VCaP (cell line): ENCODE measurements at regions not wholly inside any gene's neighbourhood (a gene's known extent, or its start where the extent isn't known, plus 50 kb on each side); places are given as distances from the start of the nearest gene placed in this dataset.
"Not testable (repeated sequence)": the region's sequence is repeated elsewhere in the genome, so short reads cannot be mapped to it uniquely, and the experiment has no call there.

ENCODE experiments used
- H3K27ac ChIP-seq: fragments of 450-650 bp; 2 replicates; pipeline ENCODE4 v1.5.1; 2017

DNA sequence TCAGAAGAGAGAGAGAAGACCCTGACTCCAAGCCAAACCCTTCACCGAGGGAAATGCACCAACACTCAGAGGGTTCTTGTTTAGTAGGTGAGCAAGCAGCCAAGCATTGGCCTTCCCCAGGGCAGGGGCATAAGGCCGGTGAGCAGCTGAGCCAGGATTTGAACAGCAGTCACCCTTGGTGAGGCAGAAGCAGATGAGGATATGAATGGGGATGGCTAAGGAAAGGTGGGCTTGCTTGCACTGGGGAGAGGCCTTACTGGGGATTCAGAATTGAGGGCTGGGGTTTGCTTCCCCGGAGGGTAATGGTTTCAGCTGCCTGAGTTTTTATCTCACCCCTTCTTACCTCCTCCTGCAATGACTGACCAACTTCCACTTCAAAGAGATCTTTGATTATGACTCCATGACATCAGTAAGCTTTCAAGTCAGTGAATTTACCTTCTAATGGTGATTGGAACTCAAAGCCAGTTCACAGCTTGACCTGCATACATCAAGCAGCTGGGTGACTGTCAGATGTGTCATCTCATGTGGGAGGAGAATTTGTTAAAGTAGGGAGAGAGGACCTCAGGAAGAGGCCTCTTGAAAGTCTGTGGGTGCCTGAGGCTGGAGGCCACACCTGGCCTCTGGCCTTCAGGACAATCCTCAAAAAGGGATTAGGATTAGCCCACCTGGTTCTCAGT is 114.5 kb upstream of the PLGLB2 start:
- H3K27ac ChIP-seq, result not testable (repeated sequence)

DNA sequence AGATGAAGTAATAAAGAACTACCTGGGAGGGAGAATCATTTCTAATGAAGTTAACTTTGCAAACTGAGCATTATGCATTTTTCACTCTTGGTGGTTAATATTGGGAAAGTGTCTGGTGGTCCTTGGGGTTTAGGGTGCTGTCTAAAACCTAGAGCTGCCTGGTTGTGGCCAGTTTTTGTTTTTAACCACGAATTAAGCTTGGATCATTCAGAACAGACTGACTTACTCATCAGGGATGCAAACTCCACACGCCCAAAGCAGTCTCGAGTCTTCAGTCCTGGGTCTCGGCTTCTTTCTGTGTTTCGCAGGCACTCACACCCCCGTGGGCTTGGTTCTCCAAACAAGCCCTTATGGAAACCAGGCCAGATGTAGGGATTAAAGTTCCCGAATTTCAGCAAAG is 113.8 kb upstream of the PLGLB2 start:
- H3K27ac ChIP-seq, result not testable (repeated sequence)

DNA sequence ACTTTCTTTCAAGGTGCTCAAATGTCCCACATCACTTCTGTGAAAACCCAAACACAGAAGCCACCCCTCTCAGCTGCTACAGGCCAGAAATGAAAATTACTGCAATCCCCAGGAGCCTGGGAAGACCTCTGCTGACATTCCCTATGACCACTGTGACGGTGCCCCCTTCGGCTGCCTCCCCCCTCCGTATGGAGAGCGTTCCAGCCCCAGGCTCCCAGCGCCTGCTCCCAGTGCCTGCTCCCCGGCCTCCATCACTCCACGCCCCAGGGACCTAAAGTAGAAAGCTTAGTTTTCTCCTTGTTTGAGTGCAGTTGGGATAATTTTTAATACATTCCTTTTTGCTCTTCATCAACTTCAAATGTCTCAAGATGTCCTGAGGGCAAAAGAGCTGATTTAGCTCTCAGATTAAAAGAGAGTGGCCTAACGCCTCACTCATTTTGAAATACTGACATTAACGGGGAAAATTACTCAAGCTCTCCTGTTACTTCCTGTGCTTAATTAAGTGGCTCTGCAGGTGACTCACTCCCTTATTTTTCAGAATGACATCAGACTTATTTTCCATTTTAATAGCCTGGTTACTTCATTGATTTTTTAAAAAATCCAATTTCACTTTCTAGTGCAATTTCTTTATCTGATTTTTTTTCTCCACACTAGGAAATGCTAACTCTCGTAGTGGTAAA is 112.8 kb upstream of the PLGLB2 start:
- H3K27ac ChIP-seq, result not testable (repeated sequence)

DNA sequence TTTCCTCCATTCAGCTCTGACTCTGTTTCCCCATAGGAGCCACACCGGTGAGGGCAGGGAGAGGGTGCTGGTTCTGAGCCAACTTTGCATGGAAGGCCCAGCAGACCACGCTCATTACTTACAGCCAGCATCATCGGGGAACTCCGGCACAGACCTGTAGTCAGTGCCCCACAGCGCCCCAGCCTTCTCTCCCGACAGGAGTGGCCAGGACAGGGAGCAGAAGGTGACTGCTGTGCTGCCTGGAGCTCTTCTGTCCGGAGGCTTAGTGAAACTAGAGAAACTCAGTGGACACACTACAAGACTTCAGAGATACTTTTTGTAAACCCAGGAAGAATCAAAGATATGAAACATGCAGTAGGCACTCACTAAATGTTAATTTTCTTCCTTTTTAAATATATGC is 111.6 kb upstream of the PLGLB2 start:
- not testable (repeated sequence) for H3K27ac ChIP-seq

DNA sequence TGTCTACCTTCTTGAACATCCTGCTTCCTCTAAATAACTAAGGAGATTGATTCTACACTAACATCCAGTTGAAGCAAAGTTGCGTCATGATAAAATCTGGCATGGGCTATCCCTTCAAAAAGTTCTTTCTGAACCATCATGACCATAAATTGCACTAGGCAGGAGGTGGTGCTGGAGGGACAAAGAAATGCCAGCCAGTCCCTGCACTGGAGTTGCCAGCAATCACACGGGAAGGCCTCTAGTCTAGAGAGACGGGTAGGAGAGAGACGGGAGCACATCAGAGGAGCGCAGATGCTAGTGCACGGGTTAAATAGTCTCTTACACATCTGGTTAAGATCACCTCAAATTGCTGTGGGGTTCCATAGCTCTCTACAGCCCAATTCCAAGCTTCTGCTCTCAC is 111.2 kb upstream of the PLGLB2 start:
- not testable (repeated sequence) for H3K27ac ChIP-seq

DNA sequence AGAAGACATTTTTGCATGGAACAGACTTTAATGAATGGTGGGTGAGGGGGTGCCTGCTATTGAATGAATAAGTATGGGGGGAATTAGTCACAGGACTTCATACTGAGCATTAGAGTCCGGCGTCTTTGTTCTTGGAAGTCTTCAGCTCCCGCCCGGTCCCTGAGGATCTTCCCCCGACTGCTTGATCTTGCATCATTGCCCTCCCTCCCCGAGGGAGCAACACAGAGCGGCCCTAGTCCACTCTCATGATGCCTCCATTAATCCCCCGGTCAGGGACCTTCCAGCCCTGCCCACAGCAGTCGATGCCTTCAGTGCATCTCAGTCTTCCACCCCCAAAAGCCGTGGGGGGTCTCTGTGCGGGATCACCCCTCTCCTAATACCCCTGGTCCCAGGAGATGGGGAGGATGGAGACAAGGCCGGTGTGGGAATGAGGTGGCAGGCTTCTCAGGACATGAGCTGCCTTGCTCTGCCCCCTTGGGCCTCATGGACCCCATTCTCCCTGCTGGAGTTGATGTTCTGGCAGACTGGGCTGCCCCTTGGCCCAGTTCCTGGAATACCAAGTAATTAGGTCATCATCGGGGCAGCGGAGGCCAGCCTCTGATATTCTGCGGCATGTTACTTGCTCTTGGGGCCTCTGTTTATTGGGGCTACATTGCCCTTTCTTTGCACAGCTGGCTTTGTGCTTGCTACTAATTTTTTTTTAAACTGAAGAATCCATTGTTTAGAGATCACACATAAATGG is 110.5 kb upstream of the PLGLB2 start:
- H3K27ac ChIP-seq, result not testable (repeated sequence)

DNA sequence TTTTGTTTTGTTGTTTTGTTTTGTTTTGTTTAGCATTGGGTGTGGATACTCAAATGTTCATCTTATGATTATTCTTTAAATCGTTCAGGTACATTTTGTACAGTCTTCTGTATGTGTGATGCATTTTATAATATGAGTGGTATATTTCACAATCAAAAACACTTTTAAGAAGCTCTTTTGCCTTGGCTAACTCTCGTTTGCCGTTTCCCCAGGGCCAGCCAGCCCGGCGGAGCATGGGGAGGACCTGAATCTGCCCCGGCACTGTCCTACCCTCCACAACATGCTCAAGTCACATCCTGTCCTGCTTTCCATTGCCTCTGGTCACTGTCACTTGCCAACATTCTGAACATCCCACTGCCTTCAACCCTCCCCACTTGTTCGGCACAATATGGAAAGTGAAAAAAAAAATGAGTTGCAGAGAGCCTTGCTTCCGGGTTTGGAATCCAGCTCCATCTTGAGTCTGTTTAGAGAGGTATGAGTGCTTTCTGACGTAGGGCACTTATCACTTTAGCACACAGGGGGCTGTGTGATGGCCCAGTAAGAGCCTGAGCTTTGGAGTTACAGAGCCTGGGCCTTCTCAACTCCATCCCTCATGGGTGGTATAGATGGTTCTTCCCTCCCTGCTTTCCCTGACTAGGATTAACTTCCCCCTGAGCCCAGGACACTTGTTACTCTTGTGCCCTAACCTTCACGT is 109.6 kb upstream of the PLGLB2 start:
- H3K27ac ChIP-seq, result not testable (repeated sequence)

DNA sequence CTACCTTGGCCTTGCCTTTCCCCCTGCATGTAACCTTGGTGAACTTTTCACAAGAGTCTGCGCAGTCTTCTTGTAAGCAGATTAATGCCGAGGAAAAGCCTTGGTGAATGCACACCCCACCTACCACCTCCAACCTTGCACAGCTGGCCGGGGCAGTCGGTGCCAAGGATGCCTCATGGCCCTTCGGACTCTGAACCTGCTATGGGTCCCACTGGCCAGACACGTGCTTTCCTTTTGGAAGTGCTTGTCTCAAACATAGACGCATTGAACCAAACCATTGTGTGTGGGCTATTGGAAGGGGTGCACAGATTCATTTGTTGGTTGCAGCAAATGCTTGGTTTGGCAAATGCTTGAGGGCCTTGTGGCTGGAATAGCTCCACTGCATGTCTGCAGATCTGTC is 109.0 kb upstream of the PLGLB2 start:
- H3K27ac ChIP-seq, result not testable (repeated sequence)

DNA sequence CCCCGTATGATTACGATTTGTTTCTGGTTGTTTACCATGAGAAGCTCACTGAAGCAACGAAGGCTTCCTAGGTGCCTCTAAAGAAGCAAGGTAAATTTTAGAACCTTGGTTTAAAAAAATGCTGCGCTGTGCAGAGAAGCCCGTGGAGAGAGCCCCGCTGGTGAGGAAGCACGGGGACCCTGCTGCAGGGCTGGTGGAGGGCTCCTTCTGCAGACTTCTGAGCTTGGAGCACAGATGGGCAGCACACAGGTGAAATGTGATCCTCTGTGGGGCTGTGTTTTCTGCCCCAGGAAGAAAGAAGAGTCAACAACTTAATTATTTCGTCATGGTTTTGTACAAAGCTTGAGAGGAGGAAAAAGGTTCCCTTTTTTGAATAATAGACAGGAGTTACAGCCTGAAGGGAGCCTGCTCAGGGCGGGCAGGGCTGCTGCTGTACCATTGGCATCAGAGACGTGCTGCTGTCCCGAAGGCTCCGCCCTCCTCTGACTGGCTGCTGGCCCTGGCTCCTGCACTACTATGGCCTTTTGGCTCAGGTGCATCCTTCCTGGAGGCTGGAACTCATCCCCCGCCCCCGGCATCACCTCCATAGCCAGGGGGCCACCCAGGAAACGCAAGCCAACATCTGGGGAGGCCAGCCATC is 108.0 kb upstream of the PLGLB2 start:
- H3K27ac ChIP-seq, result not testable (repeated sequence)

DNA sequence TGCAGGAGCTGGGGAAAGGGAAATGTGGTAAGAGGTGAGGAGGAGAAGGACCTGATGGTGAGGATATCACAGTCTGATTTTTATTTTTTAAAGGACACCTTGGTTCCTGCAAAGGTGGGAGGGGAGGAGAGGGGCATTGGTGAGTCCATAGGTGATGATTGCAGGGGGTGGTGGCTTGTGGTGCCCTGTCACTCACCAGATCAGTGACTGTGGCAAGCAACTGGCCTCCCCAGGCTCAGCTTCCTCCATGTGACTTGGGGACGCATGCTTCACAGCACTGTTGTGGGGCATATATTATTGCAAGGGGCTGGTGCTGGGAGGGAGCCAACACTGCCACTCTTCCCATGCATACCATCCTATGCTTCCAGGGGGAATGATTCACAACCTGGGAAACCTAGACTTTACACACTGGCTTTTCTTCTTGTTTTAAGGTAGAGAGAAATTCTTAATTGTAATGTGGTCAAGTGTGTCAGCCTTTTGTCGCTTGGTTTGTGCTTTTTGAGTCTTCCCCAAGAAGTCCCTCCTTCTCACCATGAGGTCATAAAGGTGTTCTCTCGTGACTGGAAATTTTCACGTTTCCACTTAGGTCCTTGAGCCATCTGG is 106.8 kb upstream of the PLGLB2 start:
- H3K27ac ChIP-seq, result not testable (repeated sequence)

DNA sequence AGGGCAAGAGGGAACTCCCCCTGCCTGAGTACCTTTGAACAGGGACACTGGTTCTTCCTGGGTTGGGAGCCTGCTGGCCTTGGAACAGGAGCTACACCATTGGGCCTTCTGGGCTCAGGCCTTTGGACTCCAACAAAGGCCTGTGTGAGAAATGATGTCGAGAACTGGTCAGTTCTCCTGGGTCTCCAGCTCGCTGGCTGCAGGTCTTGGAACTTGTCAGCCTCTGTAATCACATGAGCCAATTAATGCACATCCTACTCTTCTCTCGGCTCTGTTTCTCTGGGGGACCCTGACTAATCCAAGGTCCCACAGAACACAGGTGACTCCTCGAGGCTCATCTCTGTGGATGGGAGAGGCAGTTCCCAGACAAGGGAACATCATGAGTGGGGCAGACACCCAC is 104.7 kb upstream of the PLGLB2 start:
- not testable (repeated sequence) for H3K27ac ChIP-seq

DNA sequence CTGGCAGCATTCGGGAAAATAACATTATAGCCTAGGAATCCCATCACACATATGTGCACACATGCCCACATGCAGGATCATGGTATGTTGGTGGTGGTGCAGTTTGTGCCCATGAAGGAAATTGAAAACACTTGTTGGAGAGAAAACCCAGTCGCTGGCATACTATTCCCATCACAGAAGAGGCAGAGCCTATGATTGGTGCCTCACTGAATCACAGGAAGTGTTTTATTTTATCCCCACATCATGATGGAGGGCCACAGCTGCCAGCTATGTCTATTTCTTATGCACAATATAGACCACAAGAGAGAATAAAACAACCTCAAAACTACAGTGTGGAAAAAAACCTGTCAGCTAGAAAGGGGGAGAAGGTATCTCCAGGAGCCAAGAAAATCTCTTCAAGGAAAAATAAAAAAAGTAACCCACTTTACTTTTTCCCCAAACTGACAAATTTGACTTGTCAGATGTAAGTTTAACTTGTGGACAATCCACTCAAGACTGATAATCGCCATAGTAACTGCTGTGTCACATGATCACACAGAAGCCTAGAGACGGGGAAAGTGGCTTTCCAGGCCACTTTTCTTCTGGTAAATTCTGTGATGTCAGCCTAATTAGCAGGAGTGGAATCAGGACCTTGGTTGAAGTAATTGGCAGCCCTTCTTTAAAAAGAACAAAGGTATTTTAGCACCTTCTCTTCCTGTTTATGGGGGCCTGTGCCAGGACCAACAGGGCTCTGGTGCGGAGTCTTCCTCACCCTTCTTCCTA is 100.0 kb upstream of the PLGLB2 start:
- H3K27ac ChIP-seq, result not testable (repeated sequence)

DNA sequence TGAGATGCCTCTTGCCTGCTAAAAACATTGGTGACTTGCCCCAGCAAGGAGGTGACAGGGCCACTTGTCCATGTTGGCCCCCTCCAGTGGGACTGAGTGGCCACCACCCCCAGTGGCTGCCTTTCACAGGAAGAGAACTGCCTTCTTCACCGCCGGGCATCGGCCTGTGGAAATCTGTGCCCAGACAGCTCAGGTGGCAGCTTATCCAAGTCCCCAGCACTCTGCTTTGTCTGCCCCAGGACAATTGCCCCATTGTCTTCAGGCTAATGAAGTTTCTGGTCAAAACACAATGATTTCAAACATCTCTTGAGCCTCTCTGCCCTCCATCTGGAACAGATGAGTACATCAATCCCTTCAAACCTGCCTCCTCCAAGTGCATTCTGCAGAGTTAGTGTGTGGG is 99.1 kb upstream of the PLGLB2 start:
- not testable (repeated sequence) for H3K27ac ChIP-seq

DNA sequence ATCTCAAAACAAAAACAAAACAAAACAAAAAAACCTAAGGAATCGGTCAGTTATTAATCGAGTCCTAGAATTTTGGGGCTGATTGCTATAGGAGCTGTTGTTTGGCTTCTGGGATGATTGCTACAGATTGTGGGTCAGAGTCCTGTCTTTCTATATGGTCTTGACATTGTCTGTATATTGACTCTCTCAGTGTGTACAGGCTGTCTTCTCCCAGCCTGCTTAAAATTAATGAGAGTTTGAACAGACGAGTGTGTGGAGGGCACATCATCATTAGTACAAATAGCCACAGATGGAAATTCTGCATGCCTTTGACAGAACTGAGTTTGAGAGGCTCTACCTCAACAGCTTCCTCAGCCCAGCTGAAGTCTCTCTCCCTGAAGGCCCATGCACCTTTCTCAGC is 98.0 kb upstream of the PLGLB2 start:
- H3K27ac ChIP-seq, result not testable (repeated sequence)

DNA sequence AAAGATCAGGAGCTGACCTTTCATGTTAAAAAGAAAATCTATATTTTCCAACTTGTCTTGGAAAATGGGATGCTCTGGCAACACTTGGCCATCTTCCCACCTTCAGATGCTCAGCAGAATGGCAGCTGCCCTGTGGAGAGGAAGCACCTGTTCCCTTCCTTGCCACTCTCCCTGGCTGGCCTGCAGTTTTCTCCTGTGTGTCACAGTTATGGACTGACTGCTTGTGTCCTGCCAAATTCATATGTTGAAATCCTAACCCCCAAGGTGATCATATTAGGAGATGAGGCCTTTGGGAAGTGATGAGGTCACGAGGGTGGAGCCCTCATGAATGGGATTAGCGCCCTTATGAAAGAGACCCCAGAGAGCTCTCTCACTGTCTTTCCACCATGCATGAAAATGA is 97.0 kb upstream of the PLGLB2 start:
- H3K27ac ChIP-seq, result not testable (repeated sequence)

DNA sequence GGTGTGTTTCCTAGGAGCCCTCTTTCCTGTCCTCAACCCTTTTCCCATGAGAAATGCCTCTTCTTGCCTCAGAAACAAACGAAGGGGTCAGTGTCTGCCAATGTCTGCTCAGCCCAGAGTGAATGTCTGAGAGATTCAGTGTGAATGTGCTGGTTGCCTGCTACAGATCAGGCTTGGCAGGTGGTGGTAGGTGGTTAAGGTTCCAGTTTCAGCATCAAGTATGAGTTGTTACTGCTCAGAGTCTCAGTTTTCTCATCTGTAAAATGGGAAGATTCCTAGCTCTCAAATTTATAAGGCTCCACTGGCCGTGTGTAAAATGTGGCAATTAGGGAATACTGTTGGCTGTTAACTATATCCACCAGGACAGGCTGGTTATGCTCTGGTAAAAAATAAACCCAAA is 96.3 kb upstream of the PLGLB2 start:
- H3K27ac ChIP-seq, result not testable (repeated sequence)

DNA sequence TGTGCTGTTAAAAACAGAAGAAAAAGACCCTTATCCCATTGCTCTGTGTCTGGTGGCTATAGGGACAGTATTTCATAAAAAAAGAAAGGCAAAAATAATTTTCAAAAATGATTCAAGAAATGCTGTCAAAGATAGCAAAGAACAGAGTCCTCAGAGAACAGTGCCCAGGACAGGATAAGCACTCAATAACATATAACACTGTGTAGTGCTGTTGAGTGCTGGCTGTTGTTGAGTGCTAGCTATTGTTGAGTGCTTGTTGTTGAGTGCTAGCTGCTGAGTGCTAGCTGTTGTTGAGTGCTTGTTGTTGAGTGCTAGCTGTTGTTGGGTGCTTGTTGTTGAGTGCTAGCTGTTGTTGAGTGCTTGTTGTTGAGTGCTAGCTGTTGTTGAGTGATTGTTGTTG is 94.5 kb upstream of the PLGLB2 start:
- H3K27ac ChIP-seq, result not testable (repeated sequence)

DNA sequence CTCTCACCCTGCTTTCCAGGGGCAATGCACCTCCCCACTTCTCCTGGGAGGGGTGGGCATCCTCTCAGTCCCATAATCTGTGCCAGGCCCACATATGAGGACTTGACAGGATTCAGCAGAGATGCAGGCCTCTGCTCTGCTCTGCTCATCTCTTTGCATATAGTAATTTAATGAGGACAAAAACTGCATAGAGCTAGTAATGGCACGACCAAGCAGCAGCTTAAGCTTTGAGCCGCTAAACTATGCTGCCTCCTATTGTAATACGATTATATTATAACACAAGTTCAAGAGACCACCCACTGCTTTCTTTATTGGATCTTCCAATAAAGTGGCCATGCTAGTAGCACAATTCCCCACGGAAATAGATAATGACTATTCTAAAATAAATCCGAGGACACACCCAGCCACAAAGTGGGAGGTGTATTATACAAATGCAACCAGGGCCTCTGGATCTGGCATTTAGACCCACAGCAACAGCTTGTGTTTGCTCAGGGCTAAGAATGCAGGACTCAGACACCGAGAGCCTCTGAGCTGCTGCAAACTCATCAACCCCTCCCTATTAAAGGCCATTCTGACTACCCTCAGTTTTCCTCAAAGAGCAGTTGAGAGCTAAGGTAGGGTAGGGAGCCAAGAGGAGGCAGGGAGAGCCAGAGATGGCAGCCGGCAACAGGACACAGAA is 93.6 kb upstream of the PLGLB2 start:
- H3K27ac ChIP-seq, result not testable (repeated sequence)

DNA sequence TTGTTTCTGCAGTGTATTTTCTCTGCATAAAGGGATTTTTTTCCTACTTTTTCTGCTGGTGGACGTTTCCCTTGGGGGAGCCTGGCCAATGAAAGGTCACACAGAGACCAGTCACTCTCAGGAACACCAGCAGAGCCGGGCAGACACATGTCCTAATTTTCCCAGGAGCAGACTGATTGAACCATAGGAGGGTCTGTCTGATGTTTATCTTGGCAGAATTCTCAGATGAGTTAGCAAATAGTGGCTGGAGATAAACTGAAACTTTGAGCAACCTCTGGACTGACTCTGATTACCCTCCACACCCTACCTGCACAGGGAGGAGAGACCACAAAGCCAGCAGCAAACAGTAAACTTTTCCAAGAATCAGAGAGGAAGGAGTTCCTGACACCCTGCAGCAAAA is 90.0 kb upstream of the PLGLB2 start:
- H3K27ac ChIP-seq, result not testable (repeated sequence)

DNA sequence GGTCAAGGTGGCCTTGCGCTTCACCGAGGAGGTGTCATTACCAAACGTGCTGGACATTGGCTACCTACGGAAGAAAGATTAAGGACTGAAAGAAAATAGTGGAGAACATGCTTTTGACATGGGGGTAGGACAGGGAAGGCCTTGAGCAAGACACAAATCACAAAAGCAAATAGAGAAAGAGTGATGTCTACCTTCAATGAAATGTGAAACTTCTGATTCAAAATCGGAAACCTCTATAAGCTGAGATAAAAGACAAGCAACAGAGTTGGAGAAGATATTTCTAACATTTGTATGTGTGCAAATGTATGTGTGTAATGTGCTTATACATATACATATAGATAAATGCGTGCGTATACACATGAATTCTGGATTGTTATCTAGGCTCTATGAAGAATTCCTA is 89.5 kb upstream of the PLGLB2 start:
- H3K27ac ChIP-seq, result not testable (repeated sequence)
